ENCODE measurements at regions not wholly inside any gene's neighbourhood (a gene's known extent, or its start where the extent isn't known, plus 50 kb on each side); places are given as distances from the start of the nearest gene placed in this dataset.
"Not testable (repeated sequence)": the region's sequence is repeated elsewhere in the genome, so short reads cannot be mapped to it uniquely, and the experiment has no call there.

- Histone ChIP-seq H3K4me3 (no peak overlapping the region), H3K27me3 (ENCODE audit: low read depth) (no peaks in the 10 kb centered on the region), H3K36me3 (no peaks in the 10 kb centered on the region), H3K4me1 (no peaks in the 10 kb centered on the region), H3K27ac (replicated peaks) (no peak overlapping the region), H3K9me3 (replicated peaks) (no peaks in the 10 kb centered on the region)
- TF ChIP-seq CTCF (IDR thresholded peaks at IDR 0.05; ENCODE audit: borderline replicate concordance), result no peak
- intact Hi-C loops (cut with micrococcal nuclease), result no loop called here
- no peak for DNase-seq
Observed at GRCh38 chr10:71103961-71104360, 108.4 kb upstream of the UNC5B start.

- intact Hi-C loops (cut with micrococcal nuclease); H3K27me3 ChIP-seq (ENCODE audit: low read depth); H3K27ac ChIP-seq (replicated peaks); H3K4me1 ChIP-seq; H3K36me3 ChIP-seq; DNase-seq; H3K9me3 ChIP-seq (replicated peaks); H3K4me3 ChIP-seq: not testable (repeated sequence)
Observed at GRCh38 chr10:71106151-71106550, 106.2 kb upstream of the UNC5B start.

GRCh38 chr10:71107117-71107516 lies 105.3 kb upstream of the UNC5B start:
- H3K4me1 ChIP-seq; H3K4me3 ChIP-seq; H3K9me3 ChIP-seq (replicated peaks); DNase-seq; H3K36me3 ChIP-seq; intact Hi-C loops (cut with micrococcal nuclease); H3K27me3 ChIP-seq (ENCODE audit: low read depth); H3K27ac ChIP-seq (replicated peaks): not testable (repeated sequence)

- intact Hi-C loops (cut with micrococcal nuclease); DNase-seq; H3K4me3 ChIP-seq; H3K4me1 ChIP-seq; H3K27me3 ChIP-seq (ENCODE audit: low read depth); H3K36me3 ChIP-seq; H3K27ac ChIP-seq (replicated peaks): not testable (repeated sequence)
- peaks cover 15% of the 10 kb centered on the region for H3K9me3 ChIP-seq (replicated peaks)
Observed at GRCh38 chr10:71108042-71108441, 104.3 kb upstream of the UNC5B start.

- TF ChIP-seq CTCF (IDR thresholded peaks at IDR 0.05; ENCODE audit: borderline replicate concordance), result no peak
- intact Hi-C loops (cut with micrococcal nuclease), result no loop called here
Observed at GRCh38 chr10:71112138-71112785, 100.1 kb upstream of the UNC5B start.

GRCh38 chr10:71116426-71116825 lies 95.9 kb upstream of the UNC5B start:
- no peak overlapping the region for H3K4me3 ChIP-seq
- DNase-seq, result no peak
- intact Hi-C loops (cut with micrococcal nuclease), result no loop called here
- H3K27me3 ChIP-seq (ENCODE audit: low read depth), result no peaks in the 10 kb centered on the region
- peaks cover 69% of the 10 kb centered on the region for H3K9me3 ChIP-seq (replicated peaks)
- no peak overlapping the region for H3K27ac ChIP-seq (replicated peaks)
- H3K4me1 ChIP-seq, result no peaks in the 10 kb centered on the region
- H3K36me3 ChIP-seq, result peaks cover 6% of the 10 kb centered on the region
- no peak for TF ChIP-seq CTCF (IDR thresholded peaks at IDR 0.05; ENCODE audit: borderline replicate concordance)

More at GRCh38 chr10:71112138-71112785, 100.1 kb upstream of the UNC5B start:
- Histone ChIP-seq H3K4me1 (no peaks in the 10 kb centered on the region), H3K4me3 (no peak overlapping the region), H3K36me3 (peaks cover 6% of the 10 kb centered on the region), H3K27ac (replicated peaks) (no peak overlapping the region), H3K27me3 (ENCODE audit: low read depth) (no peaks in the 10 kb centered on the region), H3K9me3 (replicated peaks) (peaks cover 37% of the 10 kb centered on the region)
- DNase-seq, result no peak

GRCh38 chr10:71117589-71117988 lies 94.8 kb upstream of the UNC5B start:
- H3K27ac ChIP-seq (replicated peaks); DNase-seq; H3K4me1 ChIP-seq; intact Hi-C loops (cut with micrococcal nuclease); H3K36me3 ChIP-seq; H3K27me3 ChIP-seq (ENCODE audit: low read depth); H3K4me3 ChIP-seq: not testable (repeated sequence)
- H3K9me3 ChIP-seq (replicated peaks), result peaks cover 60% of the 10 kb centered on the region
